ENCODE measurements at regions not wholly inside any gene's neighbourhood (a gene's known extent, or its start where the extent isn't known, plus 50 kb on each side); places are given as distances from the start of the nearest gene placed in this dataset.

- TF ChIP-seq REST (IDR thresholded peaks at IDR 0.05; ENCODE audit: low read depth) (no peak), CEBPB (IDR thresholded peaks at IDR 0.05) (no peak), MAX (IDR thresholded peaks at IDR 0.05) (no peak), EP300 (IDR thresholded peaks at IDR 0.05; ENCODE audit: borderline replicate concordance) (no peak), RAD21 (IDR thresholded peaks at IDR 0.05; ENCODE audit: low read depth) (no peak), ZBTB7A (IDR thresholded peaks at IDR 0.05; ENCODE audit: low read depth) (no peak), FOXM1 (IDR thresholded peaks at IDR 0.05; ENCODE audit: borderline replicate concordance, low read depth) (no peak), TCF12 (IDR thresholded peaks at IDR 0.05; ENCODE audit: low read depth) (no peak), TAF1 (IDR thresholded peaks at IDR 0.05; ENCODE audit: low read depth) (no peak), CREB1 (IDR thresholded peaks at IDR 0.05; ENCODE audit: low read depth) (no peak), YY1 (IDR thresholded peaks at IDR 0.05; ENCODE audit: low read depth) (no peak)
These were observed 381.0 kb upstream of the SULF2 start for GRCh38 chr20:48166082-48166835.

Measured in Ishikawa (cell line).